HEK293 (cell line): ENCODE measurements at regions not wholly inside any gene's neighbourhood (a gene's known extent, or its start where the extent isn't known, plus 50 kb on each side); places are given as distances from the start of the nearest gene placed in this dataset.

Experiments used
- BCL11A ChIP-seq: fragments of 450-650 bp; formaldehyde crosslinking; IDR thresholded peaks from 2 replicates; pipeline ENCODE4 v1.5.1; 2016; ENCODE audit warnings: low read depth, missing biosample characterization, missing genetic modification characterization
- TCF7L2 ChIP-seq: IDR thresholded peaks from 2 replicates; pipeline ENCODE4 v1.6.1; 2011; ENCODE audit warnings: low read depth, mild to moderate bottlenecking, inconsistent platforms, low read length, moderate library complexity, borderline replicate concordance
- ZFP37 ChIP-seq: fragments of 450-650 bp; formaldehyde crosslinking; IDR thresholded peaks from 2 replicates; pipeline ENCODE4 v1.5.1; 2016; ENCODE audit warnings: missing biosample characterization, missing genetic modification characterization
- ZFP41 ChIP-seq: fragments of 450-650 bp; formaldehyde crosslinking; IDR thresholded peaks from 2 replicates; pipeline ENCODE4 v1.5.1; 2016; ENCODE audit warnings: missing biosample characterization, missing genetic modification characterization, borderline replicate concordance
- ZFP69B ChIP-seq: fragments of 450-650 bp; formaldehyde crosslinking; IDR thresholded peaks from 2 replicates; pipeline ENCODE4 v1.5.1; 2016; ENCODE audit warnings: missing biosample characterization, missing genetic modification characterization
- ZNF670 ChIP-seq: fragments of 450-650 bp; formaldehyde crosslinking; IDR thresholded peaks from 2 replicates; pipeline ENCODE4 v1.5.1; 2016; ENCODE audit warnings: missing biosample characterization, missing genetic modification characterization, low read depth
- ZNF792 ChIP-seq: fragments of 450-650 bp; formaldehyde crosslinking; IDR thresholded peaks from 2 replicates; pipeline ENCODE4 v1.5.1; 2016; ENCODE audit warnings: missing biosample characterization, missing genetic modification characterization
- ZSCAN16 ChIP-seq: fragments of 450-650 bp; formaldehyde crosslinking; IDR thresholded peaks from 2 replicates; pipeline ENCODE4 v1.5.1; 2016; ENCODE audit warnings: missing biosample characterization, missing genetic modification characterization
- TF ChIP-seq, protein P1 (sequence below): fragments of 450-650 bp; formaldehyde crosslinking; IDR thresholded peaks from 2 replicates; pipeline ENCODE4 v1.5.1; 2016; ENCODE audit warnings: missing biosample characterization, missing genetic modification characterization
- TF ChIP-seq, protein P2 (sequence below): fragments of 450-650 bp; formaldehyde crosslinking; IDR thresholded peaks from 2 replicates; pipeline ENCODE4 v1.5.1; 2016; ENCODE audit warnings: missing biosample characterization, missing genetic modification characterization
- TF ChIP-seq, protein P3 (sequence below): fragments of 450-650 bp; formaldehyde crosslinking; optimal IDR thresholded peaks from 2 replicates; pipeline ENCODE3; 2016; ENCODE audit warnings: missing biosample characterization, mild to moderate bottlenecking, missing genetic modification characterization

DNA sequence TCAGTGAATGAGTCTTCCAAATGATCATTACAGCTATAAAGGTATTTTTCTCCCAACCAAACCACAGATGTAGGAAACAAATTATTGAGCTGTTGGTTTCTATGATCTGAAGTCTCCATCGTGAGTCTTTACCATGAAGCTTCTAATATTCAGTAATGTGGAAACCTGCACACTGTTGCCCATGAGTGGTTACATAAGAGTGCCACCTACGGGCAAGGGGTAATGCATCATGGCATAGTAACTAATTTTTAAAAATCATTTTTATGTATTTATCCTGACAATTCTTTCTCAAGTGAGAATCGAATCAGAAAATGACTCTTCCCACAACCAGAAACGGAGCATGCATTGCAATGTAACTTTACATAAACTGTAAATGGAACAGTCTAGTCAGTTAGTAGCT lies 282.5 kb upstream of the SMARCA2 start:
- TF ChIP-seq ZFP41, result no peak
- no peak for TF ChIP-seq BCL11A (tag by site-specific recombination)
- TF ChIP-seq ZNF670, result no peak
- no peak for TF ChIP-seq ZFP37 (tag by site-specific recombination)
- TF ChIP-seq ZSCAN16 (tag by site-specific recombination), result no peak
- TF ChIP-seq, protein P1, sequence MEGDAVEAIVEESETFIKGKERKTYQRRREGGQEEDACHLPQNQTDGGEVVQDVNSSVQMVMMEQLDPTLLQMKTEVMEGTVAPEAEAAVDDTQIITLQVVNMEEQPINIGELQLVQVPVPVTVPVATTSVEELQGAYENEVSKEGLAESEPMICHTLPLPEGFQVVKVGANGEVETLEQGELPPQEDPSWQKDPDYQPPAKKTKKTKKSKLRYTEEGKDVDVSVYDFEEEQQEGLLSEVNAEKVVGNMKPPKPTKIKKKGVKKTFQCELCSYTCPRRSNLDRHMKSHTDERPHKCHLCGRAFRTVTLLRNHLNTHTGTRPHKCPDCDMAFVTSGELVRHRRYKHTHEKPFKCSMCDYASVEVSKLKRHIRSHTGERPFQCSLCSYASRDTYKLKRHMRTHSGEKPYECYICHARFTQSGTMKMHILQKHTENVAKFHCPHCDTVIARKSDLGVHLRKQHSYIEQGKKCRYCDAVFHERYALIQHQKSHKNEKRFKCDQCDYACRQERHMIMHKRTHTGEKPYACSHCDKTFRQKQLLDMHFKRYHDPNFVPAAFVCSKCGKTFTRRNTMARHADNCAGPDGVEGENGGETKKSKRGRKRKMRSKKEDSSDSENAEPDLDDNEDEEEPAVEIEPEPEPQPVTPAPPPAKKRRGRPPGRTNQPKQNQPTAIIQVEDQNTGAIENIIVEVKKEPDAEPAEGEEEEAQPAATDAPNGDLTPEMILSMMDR (tag by site-specific recombination), result no peak
- TF ChIP-seq, protein P2, sequence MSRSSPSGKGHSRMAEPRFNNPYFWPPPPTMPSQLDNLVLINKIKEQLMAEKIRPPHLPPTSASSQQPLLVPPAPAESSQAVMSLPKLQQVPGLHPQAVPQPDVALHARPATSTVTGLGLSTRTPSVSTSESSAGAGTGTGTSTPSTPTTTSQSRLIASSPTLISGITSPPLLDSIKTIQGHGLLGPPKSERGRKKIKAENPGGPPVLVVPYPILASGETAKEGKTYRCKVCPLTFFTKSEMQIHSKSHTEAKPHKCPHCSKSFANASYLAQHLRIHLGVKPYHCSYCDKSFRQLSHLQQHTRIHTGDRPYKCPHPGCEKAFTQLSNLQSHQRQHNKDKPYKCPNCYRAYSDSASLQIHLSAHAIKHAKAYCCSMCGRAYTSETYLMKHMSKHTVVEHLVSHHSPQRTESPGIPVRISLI (tag by site-specific recombination), result no peak
- no peak for TF ChIP-seq ZFP69B (tag by site-specific recombination)
- no peak for TF ChIP-seq TCF7L2
- TF ChIP-seq, protein P3, sequence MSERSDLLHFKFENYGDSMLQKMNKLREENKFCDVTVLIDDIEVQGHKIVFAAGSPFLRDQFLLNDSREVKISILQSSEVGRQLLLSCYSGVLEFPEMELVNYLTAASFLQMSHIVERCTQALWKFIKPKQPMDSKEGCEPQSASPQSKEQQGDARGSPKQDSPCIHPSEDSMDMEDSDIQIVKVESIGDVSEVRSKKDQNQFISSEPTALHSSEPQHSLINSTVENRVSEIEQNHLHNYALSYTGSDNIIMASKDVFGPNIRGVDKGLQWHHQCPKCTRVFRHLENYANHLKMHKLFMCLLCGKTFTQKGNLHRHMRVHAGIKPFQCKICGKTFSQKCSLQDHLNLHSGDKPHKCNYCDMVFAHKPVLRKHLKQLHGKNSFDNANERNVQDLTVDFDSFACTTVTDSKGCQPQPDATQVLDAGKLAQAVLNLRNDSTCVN (tag by site-specific recombination), result no peak
- TF ChIP-seq ZNF792 (tag by site-specific recombination), result no peak
